Mesothelial cell of epicardium (in vitro differentiated cells): ENCODE measurements at regions not wholly inside any gene's neighbourhood (a gene's known extent, or its start where the extent isn't known, plus 50 kb on each side); places are given as distances from the start of the nearest gene placed in this dataset.

Source experiments
- DNase-seq, 2 experiments: peaks; one replicate each; pipeline ENCODE4 v3.0.0; 2021; ENCODE audit warnings: low spot score in 2 of 2; ENCODE audit not compliant: unreplicated experiment in 2 of 2
- H3K27ac Mint-ChIP-seq: 2 replicates; pipeline ENCODE4 v1.8.0; 2021; ENCODE audit warnings: mixed read lengths
- H3K27me3 Mint-ChIP-seq: 2 replicates; pipeline ENCODE4 v1.8.0; 2021; ENCODE audit warnings: low read depth, mixed read lengths
- H3K36me3 Mint-ChIP-seq: 2 replicates; pipeline ENCODE4 v1.8.0; 2021; ENCODE audit warnings: mixed read lengths
- H3K4me1 Mint-ChIP-seq: 2 replicates; pipeline ENCODE4 v1.8.0; 2021; ENCODE audit warnings: mixed read lengths
- H3K4me3 Mint-ChIP-seq: 2 replicates; pipeline ENCODE4 v1.8.0; 2021; ENCODE audit warnings: mild to moderate bottlenecking, moderate library complexity, mixed read lengths
- H3K9me3 Mint-ChIP-seq: 2 replicates; pipeline ENCODE4 v1.8.0; 2021; ENCODE audit warnings: mixed read lengths
- TF ChIP-seq, protein P1 (sequence below): fragments of 200-600 bp; sonication (generic); IDR thresholded peaks from one replicate; pipeline ENCODE4 v1.5.0; 2021; ENCODE audit warnings: antibody characterized with exemption; ENCODE audit not compliant: unreplicated experiment

DNA sequence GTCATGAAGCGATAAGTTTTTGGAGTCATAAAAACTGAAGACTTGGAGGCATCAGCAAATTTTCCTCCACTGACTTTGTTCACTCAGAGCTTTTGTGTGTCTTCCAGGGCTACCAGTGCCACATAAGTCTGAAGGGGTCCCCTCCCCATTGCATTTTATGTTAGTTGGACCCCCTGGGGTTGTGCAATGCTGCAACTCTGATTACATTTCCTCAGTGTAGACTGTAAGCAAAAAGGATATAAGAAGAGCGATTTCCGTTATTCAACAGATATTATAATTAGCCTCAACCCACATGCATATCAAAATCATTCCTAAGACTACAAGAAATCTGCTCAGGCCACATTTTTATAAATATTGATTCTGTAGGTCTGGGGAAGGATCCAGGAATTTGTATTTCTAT, 324.0 kb downstream of the TDRD3 start:
- TF ChIP-seq, protein P1, sequence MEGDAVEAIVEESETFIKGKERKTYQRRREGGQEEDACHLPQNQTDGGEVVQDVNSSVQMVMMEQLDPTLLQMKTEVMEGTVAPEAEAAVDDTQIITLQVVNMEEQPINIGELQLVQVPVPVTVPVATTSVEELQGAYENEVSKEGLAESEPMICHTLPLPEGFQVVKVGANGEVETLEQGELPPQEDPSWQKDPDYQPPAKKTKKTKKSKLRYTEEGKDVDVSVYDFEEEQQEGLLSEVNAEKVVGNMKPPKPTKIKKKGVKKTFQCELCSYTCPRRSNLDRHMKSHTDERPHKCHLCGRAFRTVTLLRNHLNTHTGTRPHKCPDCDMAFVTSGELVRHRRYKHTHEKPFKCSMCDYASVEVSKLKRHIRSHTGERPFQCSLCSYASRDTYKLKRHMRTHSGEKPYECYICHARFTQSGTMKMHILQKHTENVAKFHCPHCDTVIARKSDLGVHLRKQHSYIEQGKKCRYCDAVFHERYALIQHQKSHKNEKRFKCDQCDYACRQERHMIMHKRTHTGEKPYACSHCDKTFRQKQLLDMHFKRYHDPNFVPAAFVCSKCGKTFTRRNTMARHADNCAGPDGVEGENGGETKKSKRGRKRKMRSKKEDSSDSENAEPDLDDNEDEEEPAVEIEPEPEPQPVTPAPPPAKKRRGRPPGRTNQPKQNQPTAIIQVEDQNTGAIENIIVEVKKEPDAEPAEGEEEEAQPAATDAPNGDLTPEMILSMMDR: no peak
- Mint-ChIP-seq H3K4me1 (no peaks in the 10 kb centered on the region), H3K27ac (no peak overlapping the region), H3K4me3 (no peak overlapping the region), H3K36me3 (no peaks in the 10 kb centered on the region), H3K9me3 (no peaks in the 10 kb centered on the region), H3K27me3 (no peaks in the 10 kb centered on the region)
- DNase-seq: no peak

DNA sequence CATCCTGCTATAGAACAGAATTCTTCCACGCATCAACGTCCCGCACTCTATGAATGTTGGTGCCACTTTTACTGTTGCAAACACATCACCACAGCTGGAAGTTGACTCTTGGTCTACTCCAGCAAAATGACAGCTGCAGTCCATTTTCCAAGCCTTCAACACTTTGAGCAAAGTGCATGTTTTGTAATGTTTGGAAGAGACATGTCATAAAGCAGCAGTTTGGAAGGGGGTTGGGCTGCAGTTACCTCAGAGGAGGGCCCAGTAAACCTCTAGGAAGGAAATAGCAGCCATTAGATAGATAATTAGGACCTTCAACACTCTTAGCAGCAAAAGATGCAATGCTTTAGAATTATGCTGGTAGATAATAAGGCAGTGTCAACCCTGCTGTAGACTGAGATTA, 323.6 kb downstream of the TDRD3 start:
- TF ChIP-seq, protein P1: no peak
- no peak for DNase-seq
- no peaks in the 10 kb centered on the region for H3K4me1 Mint-ChIP-seq
- no peaks in the 10 kb centered on the region for H3K36me3 Mint-ChIP-seq
- no peak overlapping the region for H3K4me3 Mint-ChIP-seq
- H3K27me3 Mint-ChIP-seq: no peaks in the 10 kb centered on the region
- H3K9me3 Mint-ChIP-seq: no peaks in the 10 kb centered on the region
- H3K27ac Mint-ChIP-seq: no peak overlapping the region

DNA sequence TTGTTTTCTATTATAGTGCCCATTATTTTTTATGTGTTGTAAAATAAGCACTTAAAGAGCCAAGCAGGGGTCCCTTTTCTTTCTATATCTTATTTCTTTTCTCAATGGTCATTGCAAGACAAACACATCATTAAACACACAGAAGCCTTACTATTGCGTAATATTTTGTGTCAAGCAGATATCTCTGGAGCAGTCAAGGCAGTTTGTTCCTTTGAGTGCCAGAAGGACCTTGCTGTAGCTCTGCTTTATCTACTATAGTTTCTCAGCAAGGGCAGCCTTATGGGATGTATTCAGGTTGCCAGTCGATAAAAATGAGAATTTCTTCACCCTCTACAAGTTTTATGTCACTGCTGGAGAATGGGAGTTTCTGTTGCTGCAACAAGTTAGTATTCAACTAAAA, 319.3 kb downstream of the TDRD3 start:
- TF ChIP-seq, protein P1: no peak
- no peaks in the 10 kb centered on the region for H3K9me3 Mint-ChIP-seq
- no peaks in the 10 kb centered on the region for H3K36me3 Mint-ChIP-seq
- DNase-seq: no peak
- no peaks in the 10 kb centered on the region for H3K4me1 Mint-ChIP-seq
- no peak overlapping the region for H3K4me3 Mint-ChIP-seq
- no peak overlapping the region for H3K27ac Mint-ChIP-seq
- no peaks in the 10 kb centered on the region for H3K27me3 Mint-ChIP-seq

GRCh38 chr13:60707878-60708277, 310.9 kb downstream of the TDRD3 start:
- H3K27ac Mint-ChIP-seq: no peak overlapping the region
- no peaks in the 10 kb centered on the region for H3K36me3 Mint-ChIP-seq
- no peaks in the 10 kb centered on the region for H3K27me3 Mint-ChIP-seq
- no peak overlapping the region for H3K4me3 Mint-ChIP-seq
- H3K9me3 Mint-ChIP-seq: peaks cover 15% of the 10 kb centered on the region
- DNase-seq: no peak
- TF ChIP-seq, protein P1: no peak
- H3K4me1 Mint-ChIP-seq: peaks cover 6% of the 10 kb centered on the region

GRCh38 chr13:60701895-60702294, 304.9 kb downstream of the TDRD3 start:
- no peak for DNase-seq
- H3K4me1 Mint-ChIP-seq: peaks cover 3% of the 10 kb centered on the region
- H3K9me3 Mint-ChIP-seq: peaks cover 6% of the 10 kb centered on the region
- peaks cover 9% of the 10 kb centered on the region for H3K27me3 Mint-ChIP-seq
- no peak overlapping the region for H3K4me3 Mint-ChIP-seq
- no peaks in the 10 kb centered on the region for H3K36me3 Mint-ChIP-seq
- no peak overlapping the region for H3K27ac Mint-ChIP-seq
- TF ChIP-seq, protein P1: no peak

DNA sequence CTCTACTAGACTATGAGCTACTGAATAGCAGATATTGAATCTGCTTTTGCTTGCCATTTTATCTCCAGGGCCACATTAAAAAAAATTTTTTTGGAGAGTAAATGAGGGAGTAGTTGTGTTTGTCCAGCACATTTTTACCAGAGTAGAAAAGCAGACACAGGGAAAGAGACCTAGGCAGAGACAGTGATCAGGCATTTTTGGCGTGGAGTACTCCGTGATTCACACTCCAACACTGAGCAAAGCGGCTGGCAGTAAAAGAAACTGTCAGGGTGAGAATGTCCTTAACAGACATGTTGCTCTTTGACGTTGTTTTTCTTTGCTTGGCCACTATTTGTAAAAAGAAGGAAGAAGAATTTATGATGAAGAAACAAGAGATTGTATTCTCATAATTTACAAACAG, 304.0 kb downstream of the TDRD3 start:
- H3K27me3 Mint-ChIP-seq: peaks cover 9% of the 10 kb centered on the region
- H3K36me3 Mint-ChIP-seq: no peaks in the 10 kb centered on the region
- peaks cover 6% of the 10 kb centered on the region for H3K9me3 Mint-ChIP-seq
- no peak overlapping the region for H3K4me3 Mint-ChIP-seq
- H3K4me1 Mint-ChIP-seq: peaks cover 2% of the 10 kb centered on the region
- no peak for DNase-seq
- TF ChIP-seq, protein P1: no peak
- H3K27ac Mint-ChIP-seq: no peak overlapping the region
